Activated naive CD4-positive, alpha-beta T cell treated with anti-CD3 and anti-CD28 coated beads, Interleukin-2, amount 10 ng/mL, durations not matched to agents 7 days and 5 days (primary cell): ENCODE measurements at regions not wholly inside any gene's neighbourhood (a gene's known extent, or its start where the extent isn't known, plus 50 kb on each side); places are given as distances from the start of the nearest gene placed in this dataset.
"Not testable (repeated sequence)": the region's sequence is repeated elsewhere in the genome, so short reads cannot be mapped to it uniquely, and the experiment has no call there.

Experiments used
- CTCF ChIA-PET: fragments of 350-600 bp; sonication (Branson Sonifier 250); formaldehyde crosslinking; loops from one replicate; lab custom pipeline; 2021; ENCODE audit warnings: antibody characterized with exemption; lab: Charles Lee
- DNase-seq: peaks from one replicate; pipeline ENCODE4 v3.0.0-alpha.2; 2020
- H3K27ac Mint-ChIP-seq: one replicate; pipeline ENCODE4 v1.8.0; 2021; ENCODE audit warnings: mild to moderate bottlenecking, moderate library complexity, mixed read lengths
- H3K27me3 Mint-ChIP-seq: one replicate; pipeline ENCODE4 v1.8.0; 2021; ENCODE audit warnings: mild to moderate bottlenecking, mixed read lengths
- H3K36me3 Mint-ChIP-seq: one replicate; pipeline ENCODE4 v1.8.0; 2021; ENCODE audit warnings: mixed read lengths
- H3K4me1 Mint-ChIP-seq: one replicate; pipeline ENCODE4 v1.8.0; 2021; ENCODE audit warnings: mixed read lengths
- H3K4me3 Mint-ChIP-seq: one replicate; pipeline ENCODE4 v1.8.0; 2021; ENCODE audit warnings: mild to moderate bottlenecking, moderate library complexity, mixed read lengths
- H3K9me3 Mint-ChIP-seq: one replicate; pipeline ENCODE4 v1.8.0; 2021; ENCODE audit warnings: mixed read lengths

DNA sequence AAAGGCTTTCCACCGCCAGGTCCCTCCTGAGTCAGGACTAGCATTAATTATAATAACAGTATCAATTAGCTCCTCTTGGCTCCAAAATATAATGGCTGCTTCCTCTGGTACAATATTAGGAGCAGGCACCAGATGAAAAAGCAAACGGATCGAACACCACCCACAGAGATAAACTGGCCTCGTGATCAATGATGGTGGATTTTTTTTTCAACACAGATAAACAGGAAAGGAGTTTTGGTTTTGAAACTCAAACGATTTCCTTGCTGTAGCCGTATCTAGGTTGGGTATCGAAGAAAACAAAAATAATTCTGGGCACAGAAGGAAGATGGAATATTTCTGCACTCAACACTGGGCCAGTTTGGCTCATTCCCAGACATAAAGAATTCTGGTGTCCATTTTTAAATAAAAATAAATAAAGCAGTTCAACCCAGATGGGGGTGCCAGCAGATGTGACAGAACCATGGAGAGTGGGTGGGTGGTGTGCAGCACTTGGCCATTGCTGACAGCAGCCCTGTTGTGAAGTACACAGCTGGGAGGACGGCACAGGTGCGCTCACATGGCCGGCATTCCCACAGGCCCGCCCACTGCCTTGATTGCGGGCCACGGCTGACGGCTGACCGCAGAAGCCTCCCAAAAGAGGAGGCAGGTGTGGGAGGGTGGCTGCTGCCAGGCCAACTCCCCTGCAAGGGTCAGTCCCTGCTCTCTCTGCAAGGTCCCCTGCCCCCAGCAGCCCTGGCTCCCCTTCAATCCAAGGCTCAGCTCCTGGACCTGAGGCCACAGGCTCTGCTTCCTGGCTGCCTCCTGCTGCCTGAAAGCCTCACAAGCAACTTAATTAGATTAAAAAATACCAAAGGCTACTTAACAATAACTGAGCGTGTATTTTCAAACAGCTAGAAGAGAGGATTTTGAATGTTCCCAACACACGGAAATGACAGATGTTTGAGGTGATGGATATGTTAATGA lies 351.9 kb upstream of the ID2 start:
- peaks cover 35% of the 10 kb centered on the region for H3K4me1 Mint-ChIP-seq
- no peak overlapping the region for H3K4me3 Mint-ChIP-seq
- CTCF ChIA-PET: no interaction called here
- no peaks in the 10 kb centered on the region for H3K9me3 Mint-ChIP-seq
- H3K27ac Mint-ChIP-seq: no peak overlapping the region
- no peaks in the 10 kb centered on the region for H3K36me3 Mint-ChIP-seq
- H3K27me3 Mint-ChIP-seq: peaks cover 31% of the 10 kb centered on the region
- no peak for DNase-seq

DNA sequence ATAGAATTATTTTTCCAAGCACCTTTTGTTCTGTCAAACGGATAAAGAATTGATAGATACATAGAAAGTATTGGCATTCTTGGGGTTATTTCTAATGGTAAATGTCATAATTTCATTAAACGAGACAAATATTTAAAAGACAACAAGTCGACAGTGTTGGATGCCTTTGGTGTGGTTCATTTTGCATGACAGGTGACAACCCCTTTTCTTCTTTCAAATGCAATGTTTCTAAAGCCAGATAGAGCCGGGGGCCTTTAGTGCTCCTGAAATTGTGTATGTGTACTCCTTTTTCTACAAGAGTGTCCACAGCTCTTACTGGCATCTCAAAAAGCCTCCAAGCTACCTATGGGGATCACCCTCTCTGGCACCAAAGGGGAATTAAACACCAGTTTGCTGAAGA lies 350.8 kb upstream of the ID2 start:
- H3K4me3 Mint-ChIP-seq: no peak overlapping the region
- H3K27me3 Mint-ChIP-seq: peaks cover 23% of the 10 kb centered on the region
- CTCF ChIA-PET: no interaction called here

DNA sequence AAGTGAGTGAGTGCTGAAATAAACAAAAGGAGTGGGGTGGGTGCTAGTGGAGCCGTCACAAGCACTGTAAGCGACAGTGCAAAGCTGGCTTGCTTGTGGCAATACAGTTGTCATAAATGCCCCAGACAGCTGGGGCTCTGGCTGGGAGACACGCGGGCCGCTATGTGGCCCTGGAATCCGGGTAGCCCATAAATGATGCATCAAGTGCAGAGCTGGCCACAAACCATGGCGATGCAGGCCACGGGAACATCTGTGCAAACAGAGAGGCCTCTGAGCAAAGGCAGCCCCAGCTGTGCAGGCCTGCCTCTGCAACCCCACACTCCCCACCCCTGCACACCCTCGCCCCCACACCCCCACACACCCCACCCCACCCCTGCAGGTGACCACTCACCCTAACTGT lies 349.2 kb upstream of the ID2 start:
- Mint-ChIP-seq H3K36me3 (peaks cover 2% of the 10 kb centered on the region), H3K27ac (no peak overlapping the region), H3K27me3 (peaks cover 14% of the 10 kb centered on the region), H3K9me3 (no peaks in the 10 kb centered on the region), H3K4me3 (no peak overlapping the region), H3K4me1 (peaks cover 38% of the 10 kb centered on the region)
- DNase-seq: no peak
- CTCF ChIA-PET: no interaction called here

More for the DNA sequence above, 350.8 kb upstream of the ID2 start:
- DNase-seq: no peak
- Mint-ChIP-seq H3K9me3 (no peaks in the 10 kb centered on the region), H3K4me1 (peaks cover 26% of the 10 kb centered on the region), H3K27ac (no peak overlapping the region), H3K36me3 (no peaks in the 10 kb centered on the region)

DNA sequence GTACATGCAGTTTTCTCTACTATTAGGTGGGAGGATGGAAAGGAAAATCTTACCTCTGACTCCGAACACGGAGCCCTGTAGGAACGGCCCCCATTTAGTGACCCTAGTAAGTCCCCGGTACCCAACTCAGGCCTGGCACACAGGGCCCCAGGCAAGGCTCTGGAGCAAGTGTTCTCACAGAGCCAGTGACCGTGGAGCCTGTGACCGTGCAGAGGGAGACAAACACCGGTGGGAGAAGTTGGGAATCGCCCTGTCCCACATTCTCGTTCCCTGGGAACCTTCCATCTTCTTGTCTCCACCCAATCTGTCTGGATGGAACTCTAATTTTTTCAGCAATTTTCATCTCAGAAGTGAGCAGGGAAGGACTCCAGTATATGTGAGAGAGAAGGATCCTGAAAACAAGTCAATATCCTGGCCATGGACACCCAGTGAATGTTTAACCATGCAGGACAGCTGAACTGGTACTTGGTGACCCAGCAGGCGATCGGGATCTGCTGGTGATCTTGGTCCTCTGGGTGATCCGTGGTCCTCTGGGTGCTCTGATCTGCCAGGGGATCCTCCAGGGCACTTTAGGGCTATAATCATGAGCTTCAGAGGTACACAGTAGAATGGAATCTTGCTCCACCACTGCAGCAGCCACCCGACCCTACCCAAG lies 348.6 kb upstream of the ID2 start:
- Mint-ChIP-seq H3K9me3 (no peaks in the 10 kb centered on the region), H3K4me1 (peaks cover 38% of the 10 kb centered on the region)

DNA sequence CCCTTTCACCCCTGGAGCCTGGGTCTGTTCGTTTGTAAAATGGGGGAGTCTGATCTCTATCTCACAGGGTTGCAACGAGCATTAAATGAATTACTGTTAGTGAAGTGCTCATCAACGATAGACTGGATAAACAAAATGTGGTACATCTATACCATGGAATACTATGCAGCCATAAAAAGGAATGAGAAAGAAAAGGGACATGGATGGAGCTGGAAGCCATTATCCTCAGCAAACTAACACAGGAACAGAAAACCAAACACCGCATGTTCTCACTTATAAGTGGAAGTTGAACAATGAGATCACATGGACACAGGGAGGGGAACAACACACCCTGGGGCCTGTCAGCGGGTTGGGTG lies 348.0 kb upstream of the ID2 start:
- H3K4me3 Mint-ChIP-seq, CTCF ChIA-PET, H3K36me3 Mint-ChIP-seq, DNase-seq, H3K27ac Mint-ChIP-seq, H3K9me3 Mint-ChIP-seq: not testable (repeated sequence)
- peaks cover 36% of the 10 kb centered on the region for H3K4me1 Mint-ChIP-seq
- H3K27me3 Mint-ChIP-seq: peaks cover 14% of the 10 kb centered on the region

More for the DNA sequence above, 348.6 kb upstream of the ID2 start:
- no peak overlapping the region for H3K27ac Mint-ChIP-seq
- no peak for DNase-seq
- peaks cover 14% of the 10 kb centered on the region for H3K27me3 Mint-ChIP-seq
- H3K4me3 Mint-ChIP-seq: no peak overlapping the region
- CTCF ChIA-PET: no interaction called here
- peaks cover 4% of the 10 kb centered on the region for H3K36me3 Mint-ChIP-seq

DNA sequence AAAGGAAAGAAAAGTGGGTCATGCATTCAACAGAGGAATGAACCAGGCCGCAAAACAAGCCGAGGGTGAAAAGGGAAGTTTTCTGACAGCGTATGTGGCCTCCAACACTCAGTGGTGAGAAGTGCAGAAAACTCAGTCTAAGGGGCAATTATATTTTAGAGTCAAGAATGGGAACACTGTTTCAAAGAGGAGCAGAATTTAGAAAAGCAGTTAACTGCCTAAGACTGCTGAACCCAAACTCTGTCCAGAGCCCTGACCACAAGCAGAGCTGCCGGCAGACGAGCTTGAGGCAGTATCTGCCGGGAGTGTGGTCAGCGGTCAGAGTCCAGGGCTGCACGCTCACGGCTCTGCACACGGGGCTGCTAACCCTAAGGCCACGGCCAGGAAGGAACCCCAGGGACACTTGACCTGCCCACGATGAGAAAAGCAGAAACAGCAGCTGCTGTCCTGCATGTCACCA lies 347.0 kb upstream of the ID2 start:
- H3K4me3 Mint-ChIP-seq: no peak overlapping the region
- peaks cover 14% of the 10 kb centered on the region for H3K27me3 Mint-ChIP-seq
- peaks cover 4% of the 10 kb centered on the region for H3K36me3 Mint-ChIP-seq
- H3K27ac Mint-ChIP-seq: no peak overlapping the region
- CTCF ChIA-PET: no interaction called here
- H3K4me1 Mint-ChIP-seq: peaks cover 25% of the 10 kb centered on the region
- no peak for DNase-seq
- H3K9me3 Mint-ChIP-seq: no peaks in the 10 kb centered on the region

DNA sequence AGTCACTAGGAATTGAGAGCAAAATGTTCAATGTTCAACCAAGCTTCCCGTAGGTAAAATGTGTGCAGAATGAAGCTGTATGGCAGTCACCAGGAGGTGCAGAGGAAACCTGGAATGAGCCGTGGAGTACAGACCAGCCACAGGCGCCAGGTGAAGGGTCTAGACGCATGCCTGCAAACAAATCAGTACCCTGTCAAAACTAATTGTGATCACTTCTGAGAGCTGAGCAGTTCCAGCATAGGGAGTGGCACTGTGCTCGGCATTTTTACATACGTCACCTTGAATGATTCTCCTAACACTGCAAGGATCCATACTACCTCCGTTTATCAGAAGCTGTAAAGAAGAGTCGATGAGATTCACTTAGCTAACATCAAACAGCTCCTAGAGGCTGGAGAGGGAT lies 346.1 kb upstream of the ID2 start:
- peaks cover 4% of the 10 kb centered on the region for H3K36me3 Mint-ChIP-seq
- CTCF ChIA-PET: no interaction called here
- DNase-seq: no peak
- peaks cover 1% of the 10 kb centered on the region for H3K9me3 Mint-ChIP-seq
- peaks cover 19% of the 10 kb centered on the region for H3K4me1 Mint-ChIP-seq
- peaks cover 14% of the 10 kb centered on the region for H3K27me3 Mint-ChIP-seq
- no peak overlapping the region for H3K27ac Mint-ChIP-seq
- no peak overlapping the region for H3K4me3 Mint-ChIP-seq

DNA sequence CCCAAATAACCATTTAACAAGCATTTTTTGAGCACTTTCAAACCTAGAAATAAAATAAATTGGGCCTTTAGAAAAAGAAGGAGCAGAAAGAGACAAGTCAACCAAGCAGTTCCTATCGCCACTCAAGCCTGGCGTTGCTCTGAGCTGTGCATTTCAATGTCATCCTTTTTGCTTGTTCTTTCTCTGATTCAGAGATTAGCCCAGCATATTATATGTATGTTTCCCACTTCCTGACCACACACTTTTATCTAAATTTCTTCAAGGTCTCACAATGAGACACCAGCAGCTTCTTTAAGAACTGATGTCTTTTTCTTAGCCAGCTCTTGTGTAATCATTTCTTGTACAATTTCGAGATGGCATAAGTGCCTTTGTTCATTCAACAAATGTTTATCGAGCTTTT lies 344.5 kb upstream of the ID2 start:
- peaks cover 4% of the 10 kb centered on the region for H3K9me3 Mint-ChIP-seq
- peak overlapping the region; percentile 13 for H3K27ac Mint-ChIP-seq
- H3K4me3 Mint-ChIP-seq: peak overlapping the region; percentile 6
- CTCF ChIA-PET: interaction anchor here (1.2 to 1.5 kb wide), 2 partner anchors 24 to 35 kb away, joined by 3 to 6 read pairs; no protein-coding TSS in a partner anchor
- peak; percentile 54 for DNase-seq
- peaks cover 6% of the 10 kb centered on the region for H3K27me3 Mint-ChIP-seq
- peaks cover 8% of the 10 kb centered on the region for H3K36me3 Mint-ChIP-seq
- H3K4me1 Mint-ChIP-seq: peaks cover 19% of the 10 kb centered on the region

DNA sequence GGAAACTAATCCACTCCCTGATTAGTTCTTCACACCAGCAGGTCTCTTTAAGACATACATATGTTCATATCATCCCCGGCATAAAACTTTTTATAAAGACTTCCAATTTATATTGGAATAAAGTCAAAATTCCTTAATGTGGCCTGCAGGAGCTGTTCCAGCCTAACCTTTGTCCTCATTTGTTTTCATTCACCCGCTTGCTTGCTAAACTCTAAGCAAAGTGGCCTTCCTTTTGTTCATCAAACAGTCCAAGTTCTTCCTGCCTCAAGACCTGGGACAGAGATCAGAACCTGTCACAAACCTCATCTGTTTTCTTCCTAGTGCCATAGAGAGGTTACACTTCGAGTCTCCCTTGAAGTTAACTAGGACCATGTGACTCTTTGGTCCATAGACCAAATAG lies 339.4 kb upstream of the ID2 start:
- H3K36me3 Mint-ChIP-seq: peaks cover 8% of the 10 kb centered on the region
- CTCF ChIA-PET: no interaction called here
- no peak overlapping the region for H3K4me3 Mint-ChIP-seq
- peaks cover 11% of the 10 kb centered on the region for H3K4me1 Mint-ChIP-seq
- H3K27ac Mint-ChIP-seq: no peak overlapping the region
- peaks cover 4% of the 10 kb centered on the region for H3K9me3 Mint-ChIP-seq
- no peaks in the 10 kb centered on the region for H3K27me3 Mint-ChIP-seq
- DNase-seq: no peak

DNA sequence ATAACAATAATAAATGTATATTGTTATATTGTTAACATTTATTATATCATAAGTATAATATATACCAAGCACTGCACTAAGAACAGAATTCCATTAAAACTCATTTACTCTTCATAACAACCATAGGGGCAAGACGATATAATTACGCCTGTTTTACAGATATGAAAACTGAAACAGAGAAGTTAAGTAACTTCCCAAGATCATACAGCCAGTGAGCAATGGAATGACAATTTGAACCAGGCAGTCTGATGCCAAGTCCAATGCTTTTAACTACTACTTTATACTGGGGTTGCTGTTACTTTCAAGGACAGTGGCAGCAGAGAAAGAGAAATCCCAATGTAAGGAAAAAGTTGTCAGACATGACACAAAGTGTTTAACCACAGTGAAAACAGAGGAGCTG lies 338.8 kb upstream of the ID2 start:
- H3K27ac Mint-ChIP-seq: no peak overlapping the region
- CTCF ChIA-PET: no interaction called here
- DNase-seq: no peak
- H3K27me3 Mint-ChIP-seq: no peaks in the 10 kb centered on the region
- peaks cover 4% of the 10 kb centered on the region for H3K36me3 Mint-ChIP-seq
- no peak overlapping the region for H3K4me3 Mint-ChIP-seq
- H3K4me1 Mint-ChIP-seq: peaks cover 4% of the 10 kb centered on the region
- H3K9me3 Mint-ChIP-seq: peaks cover 4% of the 10 kb centered on the region

DNA sequence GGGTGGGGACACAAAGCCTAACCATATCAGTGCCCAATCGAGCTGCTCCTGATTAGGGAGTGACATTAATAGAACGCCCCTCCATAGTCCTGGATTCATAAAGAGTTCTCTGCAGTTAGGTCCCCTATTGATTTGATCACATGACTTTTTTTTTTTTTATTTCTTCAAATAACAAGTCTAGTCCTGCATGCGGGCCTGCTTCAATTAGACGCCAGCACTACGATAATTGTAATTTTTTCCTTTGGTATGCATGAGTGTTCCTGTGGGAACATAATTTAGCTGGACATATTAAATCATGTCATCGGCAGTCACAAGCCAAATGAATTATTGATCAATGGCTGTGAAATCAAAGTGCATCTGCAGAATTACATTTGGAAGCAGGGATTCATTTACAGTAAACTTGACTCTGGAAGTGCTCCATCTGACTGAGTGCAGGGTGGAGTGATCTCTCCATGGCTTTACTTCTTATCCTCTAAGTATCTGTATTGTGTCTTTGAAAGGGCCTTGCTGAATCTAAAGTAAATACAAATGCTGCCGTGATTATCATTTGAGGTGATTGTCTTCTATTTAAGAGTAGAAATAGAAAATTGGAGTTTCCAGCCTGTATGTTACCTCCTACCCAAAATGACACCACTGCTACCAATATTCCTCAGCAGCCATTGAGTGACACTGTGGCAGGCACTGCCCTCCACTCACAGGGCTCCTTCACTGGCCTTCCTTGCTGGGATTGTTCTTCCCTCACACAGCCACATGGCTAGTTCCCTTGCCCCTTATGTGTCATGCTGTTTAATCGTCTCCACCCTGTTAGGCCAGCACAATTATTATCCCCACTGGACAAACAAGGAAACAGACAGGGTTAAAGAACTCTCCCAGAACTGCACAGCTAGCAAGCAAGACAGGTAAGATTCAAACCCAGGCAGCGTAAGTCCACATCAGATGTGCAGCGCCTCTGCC lies 337.4 kb upstream of the ID2 start:
- no peak for DNase-seq
- Mint-ChIP-seq H3K4me1 (peaks cover 2% of the 10 kb centered on the region), H3K36me3 (peaks cover 4% of the 10 kb centered on the region), H3K4me3 (no peak overlapping the region), H3K27me3 (no peaks in the 10 kb centered on the region), H3K9me3 (peaks cover 4% of the 10 kb centered on the region), H3K27ac (no peak overlapping the region)
- CTCF ChIA-PET: no interaction called here

DNA sequence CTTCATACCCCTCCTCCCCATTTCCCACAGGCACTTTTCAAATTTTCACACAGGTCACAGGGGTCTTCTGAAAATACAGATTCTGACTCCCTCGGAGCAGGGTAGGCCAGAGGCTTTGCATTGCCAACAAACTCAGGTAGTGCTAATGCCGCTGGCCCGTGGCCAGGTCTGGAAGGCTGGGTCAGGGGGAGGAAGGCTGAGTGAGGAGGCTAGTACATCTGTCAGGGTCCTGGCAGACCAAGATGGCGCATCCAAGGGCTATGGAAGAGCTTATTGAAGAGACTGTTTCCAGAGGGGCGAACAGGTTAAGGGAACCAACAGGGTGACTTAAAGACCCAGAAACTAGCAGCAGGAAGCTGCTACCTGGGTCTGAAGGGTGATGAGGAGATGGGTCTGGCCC lies 336.7 kb upstream of the ID2 start:
- no peak for DNase-seq
- Mint-ChIP-seq H3K36me3 (peaks cover 4% of the 10 kb centered on the region), H3K27ac (no peak overlapping the region), H3K27me3 (no peaks in the 10 kb centered on the region), H3K9me3 (peaks cover 4% of the 10 kb centered on the region), H3K4me1 (peaks cover 2% of the 10 kb centered on the region), H3K4me3 (no peak overlapping the region)
- CTCF ChIA-PET: interaction anchor here (1.1 kb wide), 1 partner anchor 132 kb away, joined by 4 read pairs; no protein-coding TSS in a partner anchor

DNA sequence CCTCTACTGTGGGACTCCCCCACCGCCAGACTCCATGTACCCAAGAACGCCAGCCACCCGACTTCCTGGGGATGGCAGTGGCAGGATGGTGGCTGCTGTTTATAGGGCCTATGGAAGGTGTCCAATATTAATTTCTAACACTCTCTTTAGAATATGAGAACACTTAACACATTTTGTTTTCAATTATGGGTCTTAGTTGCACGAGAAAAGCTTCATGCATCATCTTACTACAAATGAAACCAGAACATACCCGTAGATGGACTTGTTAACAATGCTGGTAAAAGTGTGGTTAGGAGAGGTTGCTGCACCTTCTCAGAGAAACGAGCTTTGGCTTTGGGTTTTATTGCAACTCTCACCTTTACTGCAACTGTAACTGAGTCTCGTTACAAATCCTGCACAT lies 335.6 kb upstream of the ID2 start:
- Mint-ChIP-seq H3K27me3 (peaks cover 4% of the 10 kb centered on the region), H3K27ac (no peak overlapping the region), H3K9me3 (no peaks in the 10 kb centered on the region), H3K36me3 (peaks cover 2% of the 10 kb centered on the region), H3K4me1 (peaks cover 2% of the 10 kb centered on the region), H3K4me3 (no peak overlapping the region)
- CTCF ChIA-PET: interaction anchor here (1.1 kb wide), 1 partner anchor 131 kb away, joined by 4 read pairs; no protein-coding TSS in a partner anchor
- DNase-seq: no peak
